ENCODE measurements at regions not wholly inside any gene's neighbourhood (a gene's known extent, or its start where the extent isn't known, plus 50 kb on each side); places are given as distances from the start of the nearest gene placed in this dataset.
"Not testable (repeated sequence)": the region's sequence is repeated elsewhere in the genome, so short reads cannot be mapped to it uniquely, and the experiment has no call there.

DNA sequence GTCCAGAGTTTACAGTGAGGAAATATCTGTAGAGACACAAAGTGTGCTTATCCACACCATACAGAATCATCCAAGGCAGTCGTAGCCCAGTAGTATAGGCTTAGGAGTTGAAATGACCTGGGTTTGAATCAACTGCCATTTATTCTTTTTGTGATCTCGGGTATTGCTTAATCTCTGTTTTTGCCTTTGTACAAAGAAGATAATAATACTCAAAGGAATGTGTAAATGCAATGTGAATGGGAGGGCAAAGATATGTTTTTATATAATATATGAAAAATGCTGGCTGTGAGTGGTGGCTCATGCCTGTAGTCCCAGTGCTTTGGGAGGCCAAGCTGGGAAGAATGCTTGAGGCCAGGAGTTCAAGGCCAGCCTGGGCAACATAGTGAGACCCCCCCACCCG lies 141.1 kb downstream of the SPATA31D1 start:
- DNase-seq (ENCODE audit: insufficient read length, low spot score) (no peak), FAIRE-seq (no peak)
- TF ChIP-seq SPI1 (IDR thresholded peaks at IDR 0.05; ENCODE audit: low read depth, low read length) = no peak
- TF ChIP-seq PAX5 (IDR thresholded peaks at IDR 0.05; ENCODE audit: insufficient read depth, low read length, severe bottlenecking) = no peak
- TF ChIP-seq POLR2AphosphoS5 (IDR thresholded peaks at IDR 0.05; ENCODE audit: low read depth, low read length) = no peak
- no peak for TF ChIP-seq TAF1 (IDR thresholded peaks at IDR 0.05; ENCODE audit: low read depth, low read length)
- TF ChIP-seq POLR2A (IDR thresholded peaks at IDR 0.05; ENCODE audit: low read depth, low read length) = no peak
- no peak for TF ChIP-seq POU2F2 (IDR thresholded peaks at IDR 0.05; ENCODE audit: low read depth, low read length)

DNA sequence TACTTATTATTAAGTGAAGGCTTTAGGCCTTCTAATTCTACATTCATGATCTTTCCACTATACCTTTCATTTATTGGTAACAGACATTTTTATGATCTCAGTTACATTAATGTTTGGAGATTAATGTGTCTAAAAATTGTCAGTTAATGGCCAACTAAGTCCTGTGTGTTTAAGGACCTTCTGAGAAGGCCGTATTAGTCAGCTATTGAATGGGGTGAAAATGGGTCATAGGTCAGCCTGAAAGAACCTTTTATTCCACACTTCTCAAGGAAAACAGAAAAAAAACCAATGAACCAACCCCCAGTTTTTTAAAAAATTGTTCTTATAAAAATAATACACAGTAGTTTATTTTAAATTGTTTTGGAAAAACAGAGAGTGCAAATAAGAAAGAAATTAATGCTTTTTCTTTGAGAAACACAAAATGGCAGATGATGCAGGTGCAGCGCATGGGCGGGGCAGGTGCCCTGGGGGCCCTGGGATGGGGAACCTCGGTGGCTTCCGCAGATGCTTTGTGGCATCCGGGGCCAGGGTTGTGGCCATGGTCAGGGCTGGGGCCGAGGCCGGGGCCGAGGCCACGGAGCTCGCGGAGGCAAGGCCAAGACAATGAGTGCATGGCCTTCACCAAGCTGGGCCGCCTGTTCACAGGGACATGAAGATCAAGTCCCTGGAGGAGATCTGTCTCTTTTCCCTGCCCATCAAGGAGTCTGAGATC lies 141.9 kb downstream of the SPATA31D1 start:
- DNase-seq (ENCODE audit: insufficient read length, low spot score) (no peak), FAIRE-seq (no peak)
- TF ChIP-seq SPI1 (IDR thresholded peaks at IDR 0.05; ENCODE audit: low read depth, low read length) (no peak), POU2F2 (IDR thresholded peaks at IDR 0.05; ENCODE audit: low read depth, low read length) (no peak), TAF1 (IDR thresholded peaks at IDR 0.05; ENCODE audit: low read depth, low read length) (no peak), PAX5 (IDR thresholded peaks at IDR 0.05; ENCODE audit: insufficient read depth, low read length, severe bottlenecking) (no peak), POLR2A (IDR thresholded peaks at IDR 0.05; ENCODE audit: low read depth, low read length) (no peak), POLR2AphosphoS5 (IDR thresholded peaks at IDR 0.05; ENCODE audit: low read depth, low read length) (no peak)

DNA sequence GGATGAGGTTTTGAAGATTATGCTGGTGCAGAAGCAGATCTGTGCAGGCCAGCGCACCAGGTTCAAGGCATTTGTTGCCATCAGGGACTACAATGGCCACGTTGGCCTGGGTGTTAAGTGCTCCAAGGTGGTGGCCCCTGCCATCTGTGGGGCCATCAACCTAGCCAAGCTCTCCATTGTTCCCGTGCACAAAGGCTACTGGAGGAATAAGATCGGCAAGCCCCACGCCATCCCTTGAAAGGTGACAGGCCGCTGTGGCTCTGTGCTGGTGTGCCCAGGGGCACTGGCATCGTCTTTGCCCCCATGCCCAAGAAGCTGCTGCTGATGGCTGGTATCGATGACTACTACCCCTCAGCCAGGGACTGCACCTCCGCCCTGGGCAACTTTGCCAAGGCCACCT lies 142.5 kb downstream of the SPATA31D1 start:
- no peak for TF ChIP-seq TAF1 (IDR thresholded peaks at IDR 0.05; ENCODE audit: low read depth, low read length)
- TF ChIP-seq PAX5 (IDR thresholded peaks at IDR 0.05; ENCODE audit: insufficient read depth, low read length, severe bottlenecking) = no peak
- TF ChIP-seq SPI1 (IDR thresholded peaks at IDR 0.05; ENCODE audit: low read depth, low read length) = no peak
- TF ChIP-seq POU2F2 (IDR thresholded peaks at IDR 0.05; ENCODE audit: low read depth, low read length) = no peak
- no peak for TF ChIP-seq POLR2A (IDR thresholded peaks at IDR 0.05; ENCODE audit: low read depth, low read length)
- DNase-seq (ENCODE audit: insufficient read length, low spot score) (no peak), FAIRE-seq (no peak)

DNA sequence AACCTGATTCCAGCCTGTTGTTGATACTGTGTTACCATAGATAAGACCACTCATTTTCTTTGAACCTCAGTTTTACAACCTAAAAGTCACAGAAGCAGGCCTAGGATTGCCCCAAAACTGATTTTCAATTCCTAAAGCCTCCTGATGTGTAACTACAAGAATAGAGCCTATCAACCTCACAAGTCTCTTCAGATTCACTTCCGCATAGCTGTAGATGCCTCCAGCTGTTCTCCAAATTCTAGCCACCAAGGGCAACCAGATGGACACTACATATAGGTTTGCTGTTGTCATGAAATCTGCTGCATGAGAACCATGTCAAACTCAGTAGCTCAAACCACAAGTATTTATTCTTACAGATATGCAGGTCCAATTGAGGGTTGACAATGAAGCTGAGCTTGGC lies 143.5 kb downstream of the SPATA31D1 start:
- no peak for DNase-seq (ENCODE audit: insufficient read length, low spot score)
- peak; percentile 76 for TF ChIP-seq SPI1 (IDR thresholded peaks at IDR 0.05; ENCODE audit: low read depth, low read length)
- TF ChIP-seq PAX5 (IDR thresholded peaks at IDR 0.05; ENCODE audit: insufficient read depth, low read length, severe bottlenecking) = no peak
- TF ChIP-seq POU2F2 (IDR thresholded peaks at IDR 0.05; ENCODE audit: low read depth, low read length) = no peak
- FAIRE-seq = no peak

DNA sequence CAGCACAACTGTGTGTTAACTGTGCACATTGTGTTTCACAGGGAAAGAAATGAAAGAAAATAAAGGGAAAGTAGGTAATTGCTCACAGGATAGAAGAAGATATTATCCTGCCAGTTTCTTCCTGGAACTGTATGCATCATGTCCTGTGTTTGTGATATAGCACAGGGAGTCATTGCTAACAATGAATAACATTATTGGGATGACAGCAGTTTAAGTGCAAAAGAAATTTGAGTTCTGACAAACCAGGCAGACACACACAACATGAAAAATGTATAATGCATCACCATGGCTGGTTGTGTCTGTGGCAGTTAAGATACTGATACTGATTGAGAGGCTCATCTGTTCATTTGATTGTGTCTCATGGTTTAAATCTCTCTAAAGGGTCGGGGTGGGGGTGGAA lies 145.4 kb downstream of the SPATA31D1 start:
- no peak for FAIRE-seq
- no peak for DNase-seq (ENCODE audit: insufficient read length, low spot score)
- TF ChIP-seq POLR2AphosphoS5 (IDR thresholded peaks at IDR 0.05; ENCODE audit: low read depth, low read length) = no peak
- TF ChIP-seq POLR2A (IDR thresholded peaks at IDR 0.05; ENCODE audit: low read depth, low read length) = no peak
- TF ChIP-seq PAX5 (IDR thresholded peaks at IDR 0.05; ENCODE audit: insufficient read depth, low read length, severe bottlenecking) = no peak
- no peak for TF ChIP-seq TAF1 (IDR thresholded peaks at IDR 0.05; ENCODE audit: low read depth, low read length)
- TF ChIP-seq POU2F2 (IDR thresholded peaks at IDR 0.05; ENCODE audit: low read depth, low read length) = no peak
- TF ChIP-seq SPI1 (IDR thresholded peaks at IDR 0.05; ENCODE audit: low read depth, low read length) = no peak

DNA sequence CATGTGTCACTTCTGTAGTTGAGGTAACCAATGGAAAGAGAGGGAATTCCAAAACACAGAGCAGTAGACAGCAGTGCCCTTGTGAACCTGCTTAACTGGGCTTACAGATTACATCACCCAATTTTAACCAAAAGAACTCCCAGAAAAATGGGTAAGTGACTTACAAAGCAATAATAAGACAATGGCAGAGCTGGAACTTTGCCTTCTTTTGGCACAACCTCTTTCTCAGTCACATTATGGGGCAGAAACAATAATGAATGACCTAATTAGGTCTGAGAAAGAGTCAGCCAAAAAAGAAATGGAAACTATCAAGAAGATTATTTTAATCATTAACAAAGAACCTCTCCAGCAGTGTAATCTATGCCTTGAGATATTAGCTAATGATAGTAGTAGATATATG lies 146.5 kb downstream of the SPATA31D1 start:
- no peak for FAIRE-seq
- no peak for DNase-seq (ENCODE audit: insufficient read length, low spot score)
- TF ChIP-seq POLR2AphosphoS5 (IDR thresholded peaks at IDR 0.05; ENCODE audit: low read depth, low read length) = no peak
- no peak for TF ChIP-seq POLR2A (IDR thresholded peaks at IDR 0.05; ENCODE audit: low read depth, low read length)
- TF ChIP-seq TAF1 (IDR thresholded peaks at IDR 0.05; ENCODE audit: low read depth, low read length) = no peak

DNA sequence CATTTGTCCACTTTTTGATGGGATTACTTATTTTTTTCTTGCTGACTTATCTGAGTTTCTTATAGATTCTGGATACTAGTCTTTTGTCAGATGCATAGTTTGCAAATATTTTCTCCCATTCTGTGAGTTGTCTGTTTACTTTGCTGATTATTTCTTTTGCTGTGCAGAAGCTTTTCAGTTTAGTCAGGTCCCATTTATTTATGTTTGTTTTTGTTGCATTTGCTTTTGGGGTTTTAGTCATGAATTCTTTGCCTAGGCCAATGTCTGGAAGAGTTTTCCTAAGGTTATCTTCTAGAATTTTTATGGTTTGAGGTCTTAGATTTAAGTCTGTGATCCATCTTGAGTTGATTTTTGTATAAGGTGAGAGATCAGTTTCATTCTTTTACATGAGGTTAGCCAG lies 149.5 kb downstream of the SPATA31D1 start:
- not testable (repeated sequence) for FAIRE-seq; DNase-seq (ENCODE audit: insufficient read length, low spot score)

DNA sequence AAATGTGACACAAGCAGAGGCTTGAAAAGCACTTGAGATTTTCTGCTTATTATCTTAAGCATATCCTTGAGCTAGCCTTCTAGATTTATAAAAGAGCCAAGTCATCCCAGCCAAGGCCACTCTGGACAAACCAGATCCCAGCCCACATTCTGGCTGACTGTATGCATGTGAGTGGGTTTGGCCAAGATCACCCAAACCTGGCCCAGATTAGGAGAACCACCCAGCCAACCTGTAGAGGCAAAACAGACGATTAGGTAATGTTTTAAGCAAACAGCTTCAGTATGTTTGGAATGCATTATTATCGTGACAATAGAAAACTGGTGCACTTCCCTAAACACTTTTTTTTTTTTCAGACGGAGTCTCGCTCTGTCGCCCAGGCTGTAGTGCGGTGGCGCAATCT lies 151.9 kb downstream of the SPATA31D1 start:
- DNase-seq (ENCODE audit: insufficient read length, low spot score) = no peak
- no peak for FAIRE-seq
- no peak for TF ChIP-seq POU2F2 (IDR thresholded peaks at IDR 0.05; ENCODE audit: low read depth, low read length)
- TF ChIP-seq POLR2A (IDR thresholded peaks at IDR 0.05; ENCODE audit: low read depth, low read length) = no peak
- no peak for TF ChIP-seq SPI1 (IDR thresholded peaks at IDR 0.05; ENCODE audit: low read depth, low read length)
- TF ChIP-seq PAX5 (IDR thresholded peaks at IDR 0.05; ENCODE audit: insufficient read depth, low read length, severe bottlenecking) = no peak
- TF ChIP-seq TAF1 (IDR thresholded peaks at IDR 0.05; ENCODE audit: low read depth, low read length) = no peak
- TF ChIP-seq POLR2AphosphoS5 (IDR thresholded peaks at IDR 0.05; ENCODE audit: low read depth, low read length) = no peak

DNA sequence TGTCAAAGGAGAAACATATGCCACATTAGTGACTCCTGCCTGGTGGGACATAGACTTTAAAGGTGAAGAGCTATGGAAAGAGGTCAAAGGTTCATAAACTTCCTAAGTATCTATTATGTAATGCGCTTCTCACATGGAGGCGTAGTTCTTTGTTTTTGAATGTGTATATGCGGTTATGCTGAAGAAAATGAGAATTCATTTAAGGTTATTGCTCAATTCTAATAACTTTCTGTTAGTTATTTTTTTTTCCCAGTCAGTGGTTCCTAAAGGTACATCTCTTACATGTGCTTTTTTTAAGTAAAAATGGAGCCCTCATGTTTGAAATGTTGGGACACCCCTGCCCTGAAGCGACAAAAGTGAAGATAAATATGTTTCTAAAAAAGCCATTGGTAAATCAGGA lies 156.2 kb downstream of the SPATA31D1 start:
- TF ChIP-seq PAX5 (IDR thresholded peaks at IDR 0.05; ENCODE audit: insufficient read depth, low read length, severe bottlenecking) (no peak), POLR2AphosphoS5 (IDR thresholded peaks at IDR 0.05; ENCODE audit: low read depth, low read length) (no peak), POU2F2 (IDR thresholded peaks at IDR 0.05; ENCODE audit: low read depth, low read length) (no peak)
- no peak for DNase-seq (ENCODE audit: insufficient read length, low spot score)
- no peak for FAIRE-seq

DNA sequence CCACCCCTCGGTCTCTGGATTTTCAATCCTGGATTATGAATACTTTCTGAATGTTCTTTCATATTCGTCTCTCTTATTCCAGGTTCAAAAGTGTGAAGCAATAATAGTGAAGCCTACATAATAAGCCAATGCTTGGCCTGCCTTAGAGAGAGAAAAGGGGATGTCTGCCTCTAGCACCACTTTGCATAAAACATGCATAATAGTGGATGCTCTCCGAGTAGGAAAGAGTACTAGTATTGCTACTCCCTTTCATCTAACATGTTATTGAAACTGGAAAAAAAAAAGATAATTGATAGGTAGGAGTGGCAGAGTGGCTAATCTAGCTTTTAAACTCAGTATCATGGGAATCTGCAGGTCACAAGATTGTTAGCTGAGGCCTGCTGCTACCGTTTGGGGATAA lies 158.1 kb downstream of the SPATA31D1 start:
- no peak for DNase-seq (ENCODE audit: insufficient read length, low spot score)
- no peak for FAIRE-seq
- TF ChIP-seq SPI1 (IDR thresholded peaks at IDR 0.05; ENCODE audit: low read depth, low read length) (no peak), TAF1 (IDR thresholded peaks at IDR 0.05; ENCODE audit: low read depth, low read length) (no peak), POU2F2 (IDR thresholded peaks at IDR 0.05; ENCODE audit: low read depth, low read length) (no peak), POLR2A (IDR thresholded peaks at IDR 0.05; ENCODE audit: low read depth, low read length) (no peak), POLR2AphosphoS5 (IDR thresholded peaks at IDR 0.05; ENCODE audit: low read depth, low read length) (no peak), PAX5 (IDR thresholded peaks at IDR 0.05; ENCODE audit: insufficient read depth, low read length, severe bottlenecking) (no peak)

Measured in GM12891 (cell line).